Fibroblast of lung (primary cell): ENCODE measurements at regions not wholly inside any gene's neighbourhood (a gene's known extent, or its start where the extent isn't known, plus 50 kb on each side); places are given as distances from the start of the nearest gene placed in this dataset.

Source experiments
- DNase-seq, 2 donors: peaks; one replicate each; pipeline versions ENCODE4 v3.0.0 to v3.0.0-alpha.2; 2010; ENCODE audit warnings: low read depth in 2 of 2
- H2AFZ ChIP-seq: 2 replicates; pipeline ENCODE4 v1.5.1; 2012; ENCODE audit warnings: low read length, control low read depth, inconsistent platforms
- H3K27ac ChIP-seq: 2 replicates; pipeline ENCODE4 v1.5.1; 2011; ENCODE audit warnings: low read length, control low read depth; ENCODE audit not compliant: insufficient read depth
- H3K27me3 ChIP-seq: 2 replicates; pipeline ENCODE4 v1.5.1; 2011; ENCODE audit warnings: mild to moderate bottlenecking, low read length; ENCODE audit not compliant: control insufficient read depth, insufficient read depth
- H3K36me3 ChIP-seq: 2 replicates; pipeline ENCODE4 v1.5.1; 2011; ENCODE audit warnings: low read length; ENCODE audit not compliant: control insufficient read depth, insufficient read depth
- H3K4me1 ChIP-seq: 2 replicates; pipeline ENCODE4 v1.5.1; 2011; ENCODE audit warnings: low read length; ENCODE audit not compliant: control insufficient read depth, insufficient read depth; ENCODE audit errors: extremely low read depth
- H3K4me2 ChIP-seq: 2 replicates; pipeline ENCODE4 v1.5.1; 2011; ENCODE audit warnings: low read length, control low read depth; ENCODE audit not compliant: insufficient read depth; ENCODE audit errors: extremely low read depth
- H3K4me3 ChIP-seq, 4 experiments: fragments of 200-600 bp in 1 of 4; sonication (generic) in 1 of 4; replicated peaks in 1 of 4; 2 replicates each; pipeline ENCODE4 v1.5.1; 2011 to 2016; ENCODE audit warnings: low read length in 4 of 4, low read depth in 3 of 4, mild to moderate bottlenecking in 3 of 4, control low read depth in 2 of 4, inconsistent platforms in 1 of 4, mixed read lengths in 1 of 4; ENCODE audit not compliant: insufficient read depth in 1 of 4; ENCODE audit errors: control extremely low read depth in 1 of 4
- H3K79me2 ChIP-seq: 2 replicates; pipeline ENCODE4 v1.5.1; 2012; ENCODE audit warnings: mild to moderate bottlenecking, low read length, inconsistent platforms; ENCODE audit not compliant: control insufficient read depth, insufficient read depth
- H3K9ac ChIP-seq: 2 replicates; pipeline ENCODE4 v1.5.1; 2011; ENCODE audit warnings: mild to moderate bottlenecking, low read length, control low read depth; ENCODE audit not compliant: insufficient read depth
- H3K9me3 ChIP-seq: 2 replicates; pipeline ENCODE4 v1.5.1; 2012; ENCODE audit warnings: low read depth, low read length; ENCODE audit not compliant: control insufficient read depth, insufficient read depth
- H4K20me1 ChIP-seq: 2 replicates; pipeline ENCODE4 v1.5.1; 2011; ENCODE audit warnings: low read length; ENCODE audit not compliant: control insufficient read depth, insufficient read depth; ENCODE audit errors: extremely low read depth
- CTCF ChIP-seq, 2 donors: IDR thresholded peaks in 1 of 2; conservative IDR thresholded peaks in 1 of 2; 1 replicate in 1 of 2; 2 replicates in 1 of 2; pipeline ENCODE4 v1.5.1; 2011 to 2012; ENCODE audit warnings: low read length in 2 of 2, control low read depth in 1 of 2, inconsistent platforms in 1 of 2, low read depth in 1 of 2, mild to moderate bottlenecking in 1 of 2
- EZH2 ChIP-seq: IDR thresholded peaks from 2 replicates; pipeline ENCODE4 v1.5.1; 2012; ENCODE audit warnings: low read length, control low read depth, mild to moderate bottlenecking; ENCODE audit errors: missing control alignments

GRCh38 chr4:110854021-110854678, 231.3 kb upstream of the PITX2 start:
- Histone ChIP-seq H2AFZ (no peak overlapping the region), H4K20me1 (no peaks in the 10 kb centered on the region), H3K9me3 (no peaks in the 10 kb centered on the region), H3K4me2 (peak overlapping the region; percentile 32), H3K36me3 (no peaks in the 10 kb centered on the region), H3K4me3 (no peak overlapping the region), H3K4me1 (peaks cover 4% of the 10 kb centered on the region), H3K79me2 (no peaks in the 10 kb centered on the region), H3K27ac (no peak overlapping the region), H3K9ac (no peak overlapping the region), H3K27me3 (no peaks in the 10 kb centered on the region)
- TF ChIP-seq EZH2 (no peak), CTCF (conservative IDR thresholded peaks at IDR 0.05 in 1 of 2, IDR thresholded peaks at IDR 0.05 in 1 of 2; ENCODE audit: low read depth in 1 of 2, low read length in 2 of 2) (no peak)
- DNase-seq: peak; percentile 89 to 93

DNA sequence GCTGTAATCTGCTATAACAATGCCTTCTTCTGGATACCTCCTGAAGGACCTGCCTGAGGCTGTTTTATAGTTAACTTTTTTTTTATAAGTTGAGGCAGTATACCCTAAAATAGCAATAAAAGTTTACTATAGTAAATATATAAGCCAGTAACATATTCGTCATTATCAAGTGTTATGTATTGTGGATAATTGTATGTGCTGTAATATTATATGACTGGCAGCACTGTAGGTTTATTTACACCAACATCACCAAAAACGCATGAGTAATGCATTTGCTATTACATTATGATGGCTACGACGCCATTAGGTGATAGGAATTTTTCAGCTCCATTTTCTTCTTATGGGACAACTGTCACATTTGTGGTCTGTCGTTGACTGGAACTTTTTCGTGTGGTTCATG, 237.2 kb upstream of the PITX2 start:
- Histone ChIP-seq H3K27ac (no peak overlapping the region), H3K27me3 (no peaks in the 10 kb centered on the region), H3K9ac (no peak overlapping the region), H3K9me3 (no peaks in the 10 kb centered on the region), H3K4me1 (no peaks in the 10 kb centered on the region), H3K4me3 (no peak overlapping the region), H2AFZ (no peak overlapping the region), H3K4me2 (no peak overlapping the region), H4K20me1 (no peaks in the 10 kb centered on the region), H3K36me3 (no peaks in the 10 kb centered on the region), H3K79me2 (no peaks in the 10 kb centered on the region)
- DNase-seq: no peak
- TF ChIP-seq CTCF (conservative IDR thresholded peaks at IDR 0.05 in 1 of 2, IDR thresholded peaks at IDR 0.05 in 1 of 2; ENCODE audit: low read depth in 1 of 2, low read length in 2 of 2) (no peak), EZH2 (no peak)

- Histone ChIP-seq H2AFZ (no peak overlapping the region), H3K4me2 (no peak overlapping the region)
Measured at GRCh38 chr4:110860901-110861300, 238.0 kb upstream of the PITX2 start.

More at GRCh38 chr4:110860901-110861300, 238.0 kb upstream of the PITX2 start:
- H3K9ac ChIP-seq: no peak overlapping the region
- no peaks in the 10 kb centered on the region for H4K20me1 ChIP-seq
- no peaks in the 10 kb centered on the region for H3K36me3 ChIP-seq
- no peaks in the 10 kb centered on the region for H3K27me3 ChIP-seq
- no peaks in the 10 kb centered on the region for H3K9me3 ChIP-seq
- no peaks in the 10 kb centered on the region for H3K4me1 ChIP-seq
- no peak overlapping the region for H3K4me3 ChIP-seq
- TF ChIP-seq CTCF (conservative IDR thresholded peaks at IDR 0.05 in 1 of 2, IDR thresholded peaks at IDR 0.05 in 1 of 2; ENCODE audit: low read depth in 1 of 2, low read length in 2 of 2) (no peak), EZH2 (no peak)
- DNase-seq: no peak
- no peaks in the 10 kb centered on the region for H3K79me2 ChIP-seq
- H3K27ac ChIP-seq: no peak overlapping the region
